ENCODE measurements at regions not wholly inside any gene's neighbourhood (a gene's known extent, or its start where the extent isn't known, plus 50 kb on each side); places are given as distances from the start of the nearest gene placed in this dataset.

GRCh38 chr2:12076810-12077209 lies 330.4 kb downstream of the LPIN1 start:
- no peak for TF ChIP-seq CTCF (IDR thresholded peaks at IDR 0.05)
- TF ChIP-seq POLR2A (IDR thresholded peaks at IDR 0.05) = no peak
